ENCODE measurements at regions not wholly inside any gene's neighbourhood (a gene's known extent, or its start where the extent isn't known, plus 50 kb on each side); places are given as distances from the start of the nearest gene placed in this dataset.

GRCh38 chr2:16154501-16155280 is 214.3 kb downstream of the MYCN start:
- DNase-seq (ENCODE audit: low spot score in 2 of 2) = no peak
- FAIRE-seq = no peak

- FAIRE-seq (no peak), DNase-seq (ENCODE audit: low spot score in 2 of 2) (no peak)
Observed at GRCh38 chr2:16154061-16154460, 213.7 kb downstream of the MYCN start.

GRCh38 chr2:16153754-16154035 is 213.3 kb downstream of the MYCN start:
- no peak for FAIRE-seq
- DNase-seq (ENCODE audit: low spot score in 2 of 2) = no peak

- FAIRE-seq = no peak
- DNase-seq (ENCODE audit: low spot score in 2 of 2) = no peak
Observed at GRCh38 chr2:16152928-16153753, 212.8 kb downstream of the MYCN start.

- no peak for DNase-seq (ENCODE audit: low spot score in 2 of 2)
- FAIRE-seq = no peak
Observed at GRCh38 chr2:16152071-16152927, 211.9 kb downstream of the MYCN start.

GRCh38 chr2:16151651-16152050 is 211.3 kb downstream of the MYCN start:
- no peak for DNase-seq (ENCODE audit: low spot score in 2 of 2)
- no peak for FAIRE-seq

- FAIRE-seq (no peak), DNase-seq (ENCODE audit: low spot score in 2 of 2) (no peak)
Observed at GRCh38 chr2:16151281-16151570, 210.9 kb downstream of the MYCN start.

- no peak for DNase-seq (ENCODE audit: low spot score in 2 of 2)
- FAIRE-seq = no peak
Observed at GRCh38 chr2:16150456-16151280, 210.3 kb downstream of the MYCN start.

- no peak for DNase-seq (ENCODE audit: low spot score in 2 of 2)
Observed at GRCh38 chr2:16149349-16150243, 209.2 kb downstream of the MYCN start.

GRCh38 chr2:16148632-16149348 is 208.4 kb downstream of the MYCN start:
- DNase-seq (ENCODE audit: low spot score in 2 of 2) = no peak

More at GRCh38 chr2:16149349-16150243, 209.2 kb downstream of the MYCN start:
- FAIRE-seq = no peak

GRCh38 chr2:16142383-16143361 is 202.3 kb downstream of the MYCN start:
- FAIRE-seq (no peak), DNase-seq (ENCODE audit: low spot score in 2 of 2) (no peak)

More at GRCh38 chr2:16148632-16149348, 208.4 kb downstream of the MYCN start:
- no peak for FAIRE-seq

- DNase-seq (ENCODE audit: low spot score in 2 of 2) = no peak
- FAIRE-seq = no peak
Observed at GRCh38 chr2:16141641-16141921, 201.2 kb downstream of the MYCN start.

GRCh38 chr2:16140771-16141640 is 200.7 kb downstream of the MYCN start:
- FAIRE-seq (no peak), DNase-seq (ENCODE audit: low spot score in 2 of 2) (no peak)

GRCh38 chr2:16139663-16140615 is 199.6 kb downstream of the MYCN start:
- FAIRE-seq (no peak), DNase-seq (ENCODE audit: low spot score in 2 of 2) (no peak)

GRCh38 chr2:16138811-16139662 is 198.7 kb downstream of the MYCN start:
- DNase-seq (ENCODE audit: low spot score in 2 of 2) (no peak), FAIRE-seq (no peak)
